ENCODE measurements at regions not wholly inside any gene's neighbourhood (a gene's known extent, or its start where the extent isn't known, plus 50 kb on each side); places are given as distances from the start of the nearest gene placed in this dataset.

- Mint-ChIP-seq H3K4me3 (no peak overlapping the region), H3K4me1 (no peaks in the 10 kb centered on the region), H3K9me3 (peaks cover 11% of the 10 kb centered on the region), H3K27ac (no peak overlapping the region), H3K27me3 (no peaks in the 10 kb centered on the region), H3K36me3 (ENCODE audit: low read depth) (no peaks in the 10 kb centered on the region)
- ATAC-seq (replicated peaks): no peak
Measured at GRCh38 chr10:106313041-106313440, 851.5 kb downstream of the SORCS1 start.

GRCh38 chr10:106312087-106312486 is 852.4 kb downstream of the SORCS1 start:
- Mint-ChIP-seq H3K27ac (no peak overlapping the region), H3K36me3 (ENCODE audit: low read depth) (no peaks in the 10 kb centered on the region), H3K9me3 (peaks cover 11% of the 10 kb centered on the region), H3K4me1 (no peaks in the 10 kb centered on the region), H3K4me3 (no peak overlapping the region), H3K27me3 (no peaks in the 10 kb centered on the region)
- no peak for ATAC-seq (replicated peaks)

GRCh38 chr10:106311590-106311989 is 852.9 kb downstream of the SORCS1 start:
- Mint-ChIP-seq H3K27me3 (no peaks in the 10 kb centered on the region), H3K4me3 (no peak overlapping the region), H3K9me3 (peaks cover 11% of the 10 kb centered on the region), H3K36me3 (ENCODE audit: low read depth) (no peaks in the 10 kb centered on the region), H3K4me1 (no peaks in the 10 kb centered on the region), H3K27ac (no peak overlapping the region)
- no peak for ATAC-seq (replicated peaks)

GRCh38 chr10:106310596-106310995 is 853.9 kb downstream of the SORCS1 start:
- Mint-ChIP-seq H3K27me3 (no peaks in the 10 kb centered on the region), H3K4me3 (no peak overlapping the region), H3K4me1 (no peaks in the 10 kb centered on the region), H3K9me3 (peaks cover 10% of the 10 kb centered on the region), H3K27ac (no peak overlapping the region), H3K36me3 (ENCODE audit: low read depth) (no peaks in the 10 kb centered on the region)
- no peak for ATAC-seq (replicated peaks)

- H3K27ac Mint-ChIP-seq: no peak overlapping the region
- H3K36me3 Mint-ChIP-seq (ENCODE audit: low read depth): no peaks in the 10 kb centered on the region
- peaks cover 7% of the 10 kb centered on the region for H3K9me3 Mint-ChIP-seq
- no peaks in the 10 kb centered on the region for H3K27me3 Mint-ChIP-seq
- no peaks in the 10 kb centered on the region for H3K4me1 Mint-ChIP-seq
- ATAC-seq (replicated peaks): no peak
- no peak overlapping the region for H3K4me3 Mint-ChIP-seq
Measured at GRCh38 chr10:106309376-106309775, 855.1 kb downstream of the SORCS1 start.

- no peak for ATAC-seq (replicated peaks)
- Mint-ChIP-seq H3K4me3 (no peak overlapping the region), H3K9me3 (peaks cover 7% of the 10 kb centered on the region), H3K4me1 (no peaks in the 10 kb centered on the region), H3K27ac (no peak overlapping the region), H3K36me3 (ENCODE audit: low read depth) (no peaks in the 10 kb centered on the region), H3K27me3 (no peaks in the 10 kb centered on the region)
Measured at GRCh38 chr10:106308284-106308683, 856.2 kb downstream of the SORCS1 start.

- Mint-ChIP-seq H3K36me3 (ENCODE audit: low read depth) (no peaks in the 10 kb centered on the region), H3K27me3 (no peaks in the 10 kb centered on the region), H3K27ac (no peak overlapping the region), H3K4me3 (no peak overlapping the region), H3K4me1 (no peaks in the 10 kb centered on the region), H3K9me3 (peaks cover 7% of the 10 kb centered on the region)
- ATAC-seq (replicated peaks): no peak
Measured at GRCh38 chr10:106304056-106304455, 860.5 kb downstream of the SORCS1 start.

- Mint-ChIP-seq H3K4me3 (no peak overlapping the region), H3K36me3 (ENCODE audit: low read depth) (no peaks in the 10 kb centered on the region), H3K27me3 (no peaks in the 10 kb centered on the region), H3K9me3 (peaks cover 4% of the 10 kb centered on the region), H3K4me1 (no peaks in the 10 kb centered on the region), H3K27ac (no peak overlapping the region)
- ATAC-seq (replicated peaks): no peak
Measured at GRCh38 chr10:106302961-106303360, 861.5 kb downstream of the SORCS1 start.

GRCh38 chr10:106301146-106301545 is 863.4 kb downstream of the SORCS1 start:
- no peak overlapping the region for H3K27ac Mint-ChIP-seq
- ATAC-seq (replicated peaks): no peak
- no peaks in the 10 kb centered on the region for H3K36me3 Mint-ChIP-seq (ENCODE audit: low read depth)
- H3K27me3 Mint-ChIP-seq: no peaks in the 10 kb centered on the region
- no peak overlapping the region for H3K4me3 Mint-ChIP-seq
- peaks cover 8% of the 10 kb centered on the region for H3K9me3 Mint-ChIP-seq
- H3K4me1 Mint-ChIP-seq: no peaks in the 10 kb centered on the region

- no peaks in the 10 kb centered on the region for H3K27me3 Mint-ChIP-seq
- H3K4me1 Mint-ChIP-seq: no peaks in the 10 kb centered on the region
- H3K27ac Mint-ChIP-seq: no peak overlapping the region
- H3K9me3 Mint-ChIP-seq: peaks cover 7% of the 10 kb centered on the region
- H3K36me3 Mint-ChIP-seq (ENCODE audit: low read depth): no peaks in the 10 kb centered on the region
- H3K4me3 Mint-ChIP-seq: no peak overlapping the region
- no peak for ATAC-seq (replicated peaks)
Measured at GRCh38 chr10:106296750-106297392, 867.6 kb downstream of the SORCS1 start.

- Mint-ChIP-seq H3K9me3 (peaks cover 14% of the 10 kb centered on the region), H3K36me3 (ENCODE audit: low read depth) (no peaks in the 10 kb centered on the region), H3K4me1 (no peaks in the 10 kb centered on the region), H3K27me3 (no peaks in the 10 kb centered on the region), H3K4me3 (no peak overlapping the region), H3K27ac (no peak overlapping the region)
- no peak for ATAC-seq (replicated peaks)
Measured at GRCh38 chr10:106284802-106285587, 879.5 kb downstream of the SORCS1 start.

- Mint-ChIP-seq H3K36me3 (ENCODE audit: low read depth) (no peaks in the 10 kb centered on the region), H3K27me3 (no peaks in the 10 kb centered on the region), H3K27ac (no peak overlapping the region), H3K4me3 (no peak overlapping the region), H3K4me1 (no peaks in the 10 kb centered on the region), H3K9me3 (peaks cover 15% of the 10 kb centered on the region)
- ATAC-seq (replicated peaks): no peak
Measured at GRCh38 chr10:106280896-106281460, 883.5 kb downstream of the SORCS1 start.

GRCh38 chr10:106278383-106278782 is 886.1 kb downstream of the SORCS1 start:
- H3K4me3 Mint-ChIP-seq: no peak overlapping the region
- no peak for ATAC-seq (replicated peaks)
- no peaks in the 10 kb centered on the region for H3K4me1 Mint-ChIP-seq
- peaks cover 14% of the 10 kb centered on the region for H3K9me3 Mint-ChIP-seq
- no peaks in the 10 kb centered on the region for H3K27me3 Mint-ChIP-seq
- H3K36me3 Mint-ChIP-seq (ENCODE audit: low read depth): no peaks in the 10 kb centered on the region
- H3K27ac Mint-ChIP-seq: no peak overlapping the region

GRCh38 chr10:106271237-106271636 is 893.3 kb downstream of the SORCS1 start:
- ATAC-seq (replicated peaks): no peak
- Mint-ChIP-seq H3K27me3 (no peaks in the 10 kb centered on the region), H3K4me3 (no peak overlapping the region), H3K9me3 (peaks cover 15% of the 10 kb centered on the region), H3K4me1 (no peaks in the 10 kb centered on the region), H3K27ac (no peak overlapping the region), H3K36me3 (ENCODE audit: low read depth) (no peaks in the 10 kb centered on the region)

GRCh38 chr10:106268000-106268399 is 896.5 kb downstream of the SORCS1 start:
- peaks cover 11% of the 10 kb centered on the region for H3K9me3 Mint-ChIP-seq
- H3K27me3 Mint-ChIP-seq: no peaks in the 10 kb centered on the region
- no peaks in the 10 kb centered on the region for H3K4me1 Mint-ChIP-seq
- no peak overlapping the region for H3K4me3 Mint-ChIP-seq
- H3K36me3 Mint-ChIP-seq (ENCODE audit: low read depth): no peaks in the 10 kb centered on the region
- no peak for ATAC-seq (replicated peaks)
- no peak overlapping the region for H3K27ac Mint-ChIP-seq
